Adrenal gland (tissue), 9 donors: ENCODE measurements at regions not wholly inside any gene's neighbourhood (a gene's known extent, or its start where the extent isn't known, plus 50 kb on each side); places are given as distances from the start of the nearest gene placed in this dataset.
"Not testable (repeated sequence)": the region's sequence is repeated elsewhere in the genome, so short reads cannot be mapped to it uniquely, and the experiment has no call there.

Experiments used
- DNase-seq, 7 donors: peaks; one replicate each; pipeline ENCODE4 v3.0.0-alpha.2; 2019 to 2020
- H3K27ac ChIP-seq, 5 donors: fragments of 200-600 bp; sonication (generic) in 4 of 5; 1 replicate in 3 of 5; 2 replicates in 2 of 5; pipeline versions ENCODE4 v1.5.1 to v1.8.0; 2016 to 2020; ENCODE audit warnings: mild to moderate bottlenecking in 1 of 5
- H3K27me3 ChIP-seq: fragments of 200-600 bp; 2 replicates; pipeline ENCODE4 v1.8.0; 2021
- H3K36me3 ChIP-seq, 2 donors: fragments of 200-600 bp; replicated peaks in 1 of 2; 1 replicate in 1 of 2; 2 replicates in 1 of 2; pipeline versions ENCODE4 v1.5.1 to v1.8.0; 2018 to 2022
- H3K4me1 ChIP-seq, 2 donors: fragments of 200-600 bp; replicated peaks in 1 of 2; 1 replicate in 1 of 2; 2 replicates in 1 of 2; pipeline versions ENCODE4 v1.5.1 to v1.8.0; 2018 to 2021
- H3K4me3 ChIP-seq, 4 donors: fragments of 200-600 bp; sonication (generic) in 3 of 4; one replicate each; pipeline ENCODE4 v1.5.1; 2016 to 2018
- H3K9me3 ChIP-seq, 3 donors: fragments of 200-600 bp; sonication (generic) in 1 of 3; replicated peaks in 1 of 3; 1 replicate in 2 of 3; 2 replicates in 1 of 3; pipeline versions ENCODE4 v1.5.1 to v1.8.0; 2016 to 2021
- CTCF ChIP-seq, 6 experiments: fragments of 450-650 bp in 4 of 6; fragments of 200-600 bp in 2 of 6; sonication (generic) in 1 of 6; IDR thresholded peaks; 1 replicate in 5 of 6; 2 replicates in 1 of 6; pipeline versions ENCODE4 v1.5.1 to v1.8.0; 2016 to 2021; ENCODE audit warnings: antibody characterized with exemption in 6 of 6, mild to moderate bottlenecking in 2 of 6, moderate library complexity in 1 of 6
- POLR2A ChIP-seq, 2 donors: fragments of 450-650 bp; IDR thresholded peaks; one replicate each; pipeline ENCODE4 v1.6.1; 2017; ENCODE audit warnings: antibody characterized with exemption in 2 of 2, mild to moderate bottlenecking in 2 of 2, moderate library complexity in 1 of 2
- WGBS, 4 donors: extraction: QIAGEN DNeasy Blood & Tissue Kit in 2 of 4; methylation state at CpG; one replicate each; pipeline versions ENCODE4 v1.1.5 to v1.1.7; 2013 to 2017; 5-methylcytosine and 5-hydroxymethylcytosine counted together
- intact Hi-C, 2 donors: fragments of 100-400 bp; cut with DNase I; formaldehyde crosslinking; loops; one replicate each; pipeline versions ENCODE4 v1.14.1 to v1.15.0; 2022 to 2023
- donor health status: healthy with polysubstance abuse.
- donor health status: Bipolar disorder and iron deficiency.
- donor health status: DM: yes; HTN: yes; CAD: no.
- donor health status: DM: no; HTN: no; CAD: no.
- donor health status: DM: no; HTN: no; CAD: no.

DNA sequence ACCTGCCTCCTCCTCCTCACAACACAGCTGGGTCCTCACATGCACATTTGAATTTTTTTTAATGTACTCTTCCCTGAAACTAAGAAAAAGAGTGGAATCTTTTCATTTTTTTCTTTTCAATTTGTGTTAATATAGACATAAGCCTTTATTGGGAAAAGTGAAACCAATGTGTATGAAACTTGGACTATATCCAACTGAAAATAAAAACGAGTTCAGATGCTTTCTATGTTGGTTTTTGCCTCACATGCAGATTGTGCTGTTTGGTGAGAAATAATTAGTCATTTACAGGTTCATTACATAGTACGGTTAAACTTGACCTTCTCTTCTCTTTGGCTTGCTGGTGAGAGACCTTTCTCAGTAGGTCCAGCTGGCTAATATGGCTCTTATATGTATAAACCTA, 515.2 kb upstream of the FANCL start:
- intact Hi-C loops = loop anchor here in 1 of 2 donors (10.0 kb wide), 1 partner anchor 1828 kb away; no protein-coding TSS in a partner anchor
- H3K27me3 ChIP-seq = no peaks in the 10 kb centered on the region
- 23 to 38% (median 34%) methylated on average over 2 of the region's 2 CpGs for WGBS, 4 donors
- no peaks in the 10 kb centered on the region for H3K9me3 ChIP-seq
- DNase-seq = no peak
- no peak for TF ChIP-seq POLR2A (IDR thresholded peaks at IDR 0.05)
- TF ChIP-seq CTCF (IDR thresholded peaks at IDR 0.05) = no peak
- no peaks in the 10 kb centered on the region for H3K4me1 ChIP-seq
- no peak overlapping the region for H3K27ac ChIP-seq
- no peaks in the 10 kb centered on the region for H3K36me3 ChIP-seq
- no peak overlapping the region for H3K4me3 ChIP-seq

GRCh38 chr2:58752507-58752906, 511.4 kb upstream of the FANCL start:
- not testable (repeated sequence) for DNase-seq, H3K27ac ChIP-seq

DNA sequence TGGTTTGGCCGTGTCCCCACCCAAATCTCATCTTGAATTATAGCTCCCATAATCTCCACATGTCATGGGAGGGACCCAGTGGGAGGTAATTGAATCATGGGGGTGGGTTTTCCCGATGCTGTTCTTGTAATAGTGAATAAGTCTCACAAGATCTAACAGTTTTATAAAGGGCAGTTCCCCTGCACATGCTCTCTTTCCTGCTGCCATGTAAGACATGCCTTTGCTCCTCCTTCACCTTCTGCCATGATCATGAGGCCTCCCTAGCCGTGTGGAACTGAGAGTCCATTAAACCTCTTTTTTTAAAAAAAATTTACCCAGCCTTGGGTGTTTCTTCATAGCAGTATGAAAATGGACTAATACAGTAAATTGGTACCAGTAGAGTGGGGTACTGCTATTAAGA, 510.6 kb upstream of the FANCL start:
- H3K9me3 ChIP-seq, H3K36me3 ChIP-seq, H3K27ac ChIP-seq, H3K4me3 ChIP-seq, H3K27me3 ChIP-seq, H3K4me1 ChIP-seq, DNase-seq: not testable (repeated sequence)
- 70 to 91% (median 78%) methylated on average over 3 of the region's 3 CpGs for WGBS, 4 donors
- intact Hi-C loops = loop anchor here in 1 of 2 donors (10.0 kb wide), 1 partner anchor 1833 kb away; no protein-coding TSS in a partner anchor

More at GRCh38 chr2:58752507-58752906, 511.4 kb upstream of the FANCL start:
- not testable (repeated sequence) for H3K27me3 ChIP-seq, H3K4me1 ChIP-seq, H3K4me3 ChIP-seq, H3K9me3 ChIP-seq, H3K36me3 ChIP-seq
- WGBS, 4 donors = 48 to 83% (median 78%) methylated on average over 2 of the region's 2 CpGs
- intact Hi-C loops = loop anchor here in 1 of 2 donors (10.0 kb wide), 1 partner anchor 1832 kb away; no protein-coding TSS in a partner anchor

- H3K36me3 ChIP-seq = no peaks in the 10 kb centered on the region
- no peaks in the 10 kb centered on the region for H3K27me3 ChIP-seq
- no peak overlapping the region for H3K4me3 ChIP-seq
- H3K9me3 ChIP-seq = no peaks in the 10 kb centered on the region
- no peaks in the 10 kb centered on the region for H3K4me1 ChIP-seq
- DNase-seq = no peak
- intact Hi-C loops = no loop called here
- no peak overlapping the region for H3K27ac ChIP-seq
- no peak for TF ChIP-seq POLR2A (IDR thresholded peaks at IDR 0.05)
- TF ChIP-seq CTCF (IDR thresholded peaks at IDR 0.05) = no peak
These were observed 507.9 kb upstream of the FANCL start for GRCh38 chr2:58749041-58749440.

- H3K4me3 ChIP-seq, H3K27ac ChIP-seq, H3K27me3 ChIP-seq, H3K36me3 ChIP-seq, H3K9me3 ChIP-seq, intact Hi-C loops, DNase-seq, H3K4me1 ChIP-seq: not testable (repeated sequence)
- WGBS, 4 donors = 53 to 87% (median 76%) methylated on average over 2 of the region's 2 CpGs
These were observed 504.2 kb upstream of the FANCL start for GRCh38 chr2:58745334-58745733.

GRCh38 chr2:58740426-58740825, 499.3 kb upstream of the FANCL start:
- Histone ChIP-seq H3K27ac (no peak overlapping the region), H3K9me3 (no peaks in the 10 kb centered on the region), H3K36me3 (no peaks in the 10 kb centered on the region), H3K27me3 (no peaks in the 10 kb centered on the region), H3K4me3 (no peak overlapping the region), H3K4me1 (no peaks in the 10 kb centered on the region)
- intact Hi-C loops = no loop called here
- WGBS, 4 donors = 57 to 81% (median 64%) methylated on average over 1 of the region's 1 CpG
- DNase-seq = no peak
- TF ChIP-seq POLR2A (IDR thresholded peaks at IDR 0.05) (no peak), CTCF (IDR thresholded peaks at IDR 0.05) (no peak)
